Lower leg skin (tissue), 3 donors: ENCODE measurements at regions not wholly inside any gene's neighbourhood (a gene's known extent, or its start where the extent isn't known, plus 50 kb on each side); places are given as distances from the start of the nearest gene placed in this dataset.

ENCODE experiments used
- POLR2A ChIP-seq, 2 donors: fragments of 450-650 bp; IDR thresholded peaks; one replicate each; pipeline ENCODE4 v1.6.1; 2016 to 2017; ENCODE audit warnings: antibody characterized with exemption in 2 of 2, mild to moderate bottlenecking in 1 of 2, moderate library complexity in 1 of 2
- TF ChIP-seq, protein P1 (sequence below), 3 donors: fragments of 450-650 bp; IDR thresholded peaks; one replicate each; pipeline ENCODE4 v1.5.1; 2016; ENCODE audit warnings: antibody characterized with exemption in 3 of 3, mild to moderate bottlenecking in 3 of 3, moderate library complexity in 2 of 3

DNA sequence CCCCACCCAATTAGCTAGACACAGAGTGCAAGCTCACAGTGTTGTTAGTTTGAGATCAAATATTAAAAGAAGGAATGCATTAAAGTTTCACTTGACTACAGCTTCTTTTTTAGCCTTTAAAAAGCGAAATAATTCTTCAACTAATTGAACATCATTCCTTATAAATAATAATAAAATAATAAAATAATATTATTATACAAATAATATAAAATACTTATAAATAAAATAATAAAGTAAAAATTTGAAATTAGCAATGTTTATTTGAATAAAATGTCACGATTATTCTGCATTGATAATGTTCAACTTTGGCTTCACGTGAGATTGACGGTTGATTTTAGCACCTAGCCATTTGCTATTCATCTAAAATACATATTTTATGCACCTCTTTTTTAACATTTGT is 819.3 kb downstream of the FRK start:
- TF ChIP-seq, protein P1, sequence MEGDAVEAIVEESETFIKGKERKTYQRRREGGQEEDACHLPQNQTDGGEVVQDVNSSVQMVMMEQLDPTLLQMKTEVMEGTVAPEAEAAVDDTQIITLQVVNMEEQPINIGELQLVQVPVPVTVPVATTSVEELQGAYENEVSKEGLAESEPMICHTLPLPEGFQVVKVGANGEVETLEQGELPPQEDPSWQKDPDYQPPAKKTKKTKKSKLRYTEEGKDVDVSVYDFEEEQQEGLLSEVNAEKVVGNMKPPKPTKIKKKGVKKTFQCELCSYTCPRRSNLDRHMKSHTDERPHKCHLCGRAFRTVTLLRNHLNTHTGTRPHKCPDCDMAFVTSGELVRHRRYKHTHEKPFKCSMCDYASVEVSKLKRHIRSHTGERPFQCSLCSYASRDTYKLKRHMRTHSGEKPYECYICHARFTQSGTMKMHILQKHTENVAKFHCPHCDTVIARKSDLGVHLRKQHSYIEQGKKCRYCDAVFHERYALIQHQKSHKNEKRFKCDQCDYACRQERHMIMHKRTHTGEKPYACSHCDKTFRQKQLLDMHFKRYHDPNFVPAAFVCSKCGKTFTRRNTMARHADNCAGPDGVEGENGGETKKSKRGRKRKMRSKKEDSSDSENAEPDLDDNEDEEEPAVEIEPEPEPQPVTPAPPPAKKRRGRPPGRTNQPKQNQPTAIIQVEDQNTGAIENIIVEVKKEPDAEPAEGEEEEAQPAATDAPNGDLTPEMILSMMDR (IDR thresholded peaks at IDR 0.05): no peak
- TF ChIP-seq POLR2A (IDR thresholded peaks at IDR 0.05): no peak
